GM18870 (cell line): ENCODE measurements at regions not wholly inside any gene's neighbourhood (a gene's known extent, or its start where the extent isn't known, plus 50 kb on each side); places are given as distances from the start of the nearest gene placed in this dataset.
"Not testable (repeated sequence)": the region's sequence is repeated elsewhere in the genome, so short reads cannot be mapped to it uniquely, and the experiment has no call there.

ENCODE experiments used
- ATAC-seq: cut with Tn5 transposase; IDR thresholded peaks from one replicate; pipeline ENCODE4 v1.9.1; 2021; ENCODE audit warnings: moderate library complexity; ENCODE audit not compliant: unreplicated experiment

DNA sequence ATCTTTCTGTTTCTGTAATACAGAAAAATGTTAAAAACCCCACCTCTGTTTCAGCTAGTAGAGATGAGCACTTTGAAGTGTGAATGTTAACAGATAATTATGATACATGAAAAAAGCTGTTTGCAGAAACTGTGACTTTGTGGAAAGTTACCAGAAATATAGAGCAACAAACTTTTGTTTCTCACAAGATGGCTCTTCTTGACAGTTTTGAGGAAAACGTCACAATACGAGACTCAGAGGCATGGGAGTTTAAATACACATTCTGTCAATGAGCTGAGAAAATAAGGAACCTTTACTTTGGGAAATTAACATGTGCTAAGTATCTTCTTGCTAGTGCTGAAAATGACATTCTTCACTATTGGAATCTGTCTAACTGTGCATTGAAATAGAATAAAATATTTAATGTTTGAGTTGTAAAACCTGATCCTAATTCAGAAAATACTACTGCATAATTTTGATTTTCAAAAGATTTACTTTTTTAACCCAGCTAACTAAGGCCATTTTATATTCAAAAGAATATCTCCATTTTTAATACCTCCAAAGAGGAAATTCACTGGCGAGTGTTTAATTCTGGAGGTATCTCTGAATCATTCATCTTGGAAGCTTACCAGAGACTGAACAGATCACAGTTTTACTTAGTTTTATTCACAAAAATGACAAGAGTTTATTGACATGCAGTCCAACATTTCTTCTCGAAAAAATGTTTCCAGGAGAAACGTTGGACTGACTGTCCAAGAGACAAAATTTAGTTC lies 308.9 kb upstream of the LRFN5 start:
- no peak for ATAC-seq

DNA sequence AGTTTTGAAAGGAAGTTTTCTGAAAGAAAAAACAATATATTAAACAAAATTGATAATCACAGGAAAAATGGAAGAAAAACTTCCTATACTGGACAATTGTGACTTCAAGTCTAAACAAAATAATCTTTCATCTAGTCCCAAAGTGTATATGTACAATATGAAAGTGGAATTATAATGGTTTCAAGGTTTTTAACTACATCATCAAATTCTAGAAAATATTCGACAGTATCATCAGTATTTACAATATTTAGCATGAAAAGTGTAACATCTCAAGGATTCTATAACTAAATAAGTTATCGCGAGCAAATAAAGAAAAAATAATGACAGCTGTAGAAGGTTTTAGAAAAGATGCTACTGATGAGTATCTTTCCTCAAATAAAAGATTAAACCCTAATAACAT lies 310.9 kb upstream of the LRFN5 start:
- no peak for ATAC-seq

GRCh38 chr14:41289025-41289424 lies 317.7 kb upstream of the LRFN5 start:
- ATAC-seq: no peak

DNA sequence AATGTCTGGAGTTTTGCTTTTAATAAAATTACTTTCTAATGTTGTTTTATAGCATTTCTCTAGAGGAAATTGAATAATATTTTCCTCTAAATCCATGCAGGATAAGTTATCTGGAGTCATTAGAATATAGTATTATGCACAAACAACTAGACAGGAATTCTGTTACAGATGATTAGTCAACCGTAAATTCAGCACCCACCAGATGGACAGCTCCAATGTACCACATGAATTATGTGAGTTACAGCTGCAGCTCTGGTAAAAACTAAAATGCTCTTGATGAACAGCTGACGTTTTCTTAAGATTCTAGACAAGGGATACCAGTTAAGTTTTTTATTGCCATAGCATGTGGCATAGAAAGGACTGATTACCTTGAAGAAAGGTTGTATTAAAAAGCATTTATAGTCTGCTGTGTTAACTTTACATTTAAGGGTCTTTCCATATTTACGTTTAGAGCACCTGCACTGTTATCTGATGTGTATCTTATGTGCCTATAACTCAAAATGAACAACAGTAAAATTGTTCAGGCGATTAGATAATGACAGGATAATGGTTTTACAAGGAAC lies 321.4 kb upstream of the LRFN5 start:
- no peak for ATAC-seq

DNA sequence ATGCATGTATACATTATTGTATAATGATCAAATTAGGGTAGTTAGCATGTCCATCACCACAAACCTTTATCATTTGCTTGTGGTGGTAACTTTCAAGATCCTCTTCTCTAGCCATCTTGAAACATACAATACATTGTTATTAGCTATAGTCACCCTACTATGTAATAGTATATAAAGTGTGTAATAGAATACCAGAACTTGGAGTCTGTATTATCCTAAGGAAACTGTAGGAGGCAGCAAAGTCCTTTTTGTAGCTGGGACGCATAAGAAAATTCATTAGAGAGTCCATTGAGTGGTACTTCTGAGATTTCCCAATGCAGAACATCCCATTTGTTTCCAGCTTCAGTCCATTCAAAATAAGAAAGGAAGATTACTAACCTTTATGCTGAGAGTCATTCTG lies 325.9 kb upstream of the LRFN5 start:
- no peak for ATAC-seq

GRCh38 chr14:41277450-41277849 lies 329.2 kb upstream of the LRFN5 start:
- no peak for ATAC-seq

GRCh38 chr14:41257476-41257875 lies 349.2 kb upstream of the LRFN5 start:
- no peak for ATAC-seq

GRCh38 chr14:41235466-41235865 lies 371.2 kb upstream of the LRFN5 start:
- no peak for ATAC-seq

DNA sequence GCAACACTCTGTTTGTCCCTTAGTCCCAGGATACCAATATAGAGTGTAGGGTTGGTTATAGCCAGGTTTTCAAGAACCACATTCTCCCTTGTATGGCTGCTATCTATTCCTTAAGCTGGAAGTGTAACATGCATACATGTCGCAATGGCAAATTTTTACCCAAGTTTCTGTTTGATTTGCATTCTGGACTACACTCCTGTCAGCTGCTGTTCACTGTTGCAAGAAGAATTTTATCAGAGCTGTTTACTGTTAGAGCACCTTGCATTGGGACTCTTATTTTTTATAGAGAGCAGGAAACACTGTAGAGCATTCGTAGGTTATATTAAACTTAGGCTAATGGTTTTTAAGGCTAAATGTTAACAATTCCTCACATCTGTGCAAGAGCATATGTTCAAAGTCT lies 376.0 kb upstream of the LRFN5 start:
- ATAC-seq: no peak

- no peak for ATAC-seq
Observed at GRCh38 chr14:41229824-41230223, 376.9 kb upstream of the LRFN5 start.

- no peak for ATAC-seq
Observed at GRCh38 chr14:41225433-41225832, 381.2 kb upstream of the LRFN5 start.

DNA sequence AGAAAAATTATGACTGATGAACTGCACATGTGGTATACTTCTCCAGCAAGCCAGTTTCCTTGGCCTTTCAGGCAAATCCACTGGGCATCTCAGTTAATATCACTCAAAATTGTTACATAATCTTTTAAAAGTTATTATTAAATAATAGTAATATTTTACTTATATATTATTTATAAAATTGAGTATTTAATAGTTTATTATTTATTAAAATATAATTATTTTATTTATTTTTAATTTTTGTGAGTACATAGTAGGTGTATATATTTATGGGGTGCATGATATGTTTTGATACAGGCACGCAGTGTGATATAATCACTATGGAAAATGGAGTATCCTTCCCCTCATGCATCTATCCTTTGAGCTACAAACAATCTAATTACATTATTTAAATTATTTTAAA lies 384.1 kb upstream of the LRFN5 start:
- ATAC-seq: no peak

DNA sequence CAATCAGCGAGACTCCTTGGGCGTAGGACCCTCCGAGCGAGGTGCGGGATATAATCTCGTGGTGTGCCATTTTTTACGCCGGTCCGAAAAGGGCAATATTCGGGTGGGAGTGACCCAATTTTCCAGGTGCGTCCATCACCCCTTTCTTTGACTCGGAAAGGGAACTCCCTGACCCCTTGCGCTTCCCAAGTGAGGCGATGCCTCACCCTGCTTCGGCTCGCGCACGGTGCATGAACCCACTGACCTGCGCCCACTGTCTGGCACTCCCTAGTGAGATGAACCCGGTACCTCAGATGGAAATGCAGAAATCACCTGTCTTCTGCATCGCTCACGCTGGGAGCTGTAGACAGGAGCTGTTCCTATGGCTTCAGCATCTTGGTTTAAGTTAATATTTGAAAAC lies 391.7 kb upstream of the LRFN5 start:
- ATAC-seq: not testable (repeated sequence)

- ATAC-seq: no peak
Observed at GRCh38 chr14:41201696-41202095, 405.0 kb upstream of the LRFN5 start.

DNA sequence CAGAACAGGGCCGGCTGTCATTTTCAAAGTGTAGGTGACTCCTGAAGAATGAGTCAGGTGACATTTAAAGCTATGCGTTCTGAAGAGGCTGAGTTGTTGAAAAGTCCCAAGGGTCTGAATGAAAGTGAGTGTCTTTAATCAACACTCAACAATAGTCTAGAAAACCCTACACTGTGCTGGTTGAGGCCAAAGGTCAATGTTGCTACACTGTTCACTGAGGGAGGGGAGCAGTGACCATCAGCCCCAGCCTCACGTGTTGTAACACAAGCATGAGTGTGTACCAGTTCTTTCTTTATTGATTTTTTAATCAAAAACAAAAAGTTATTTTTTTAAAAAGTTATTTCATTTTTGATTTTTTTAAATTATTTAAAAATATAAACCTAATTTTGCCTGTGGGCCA lies 418.8 kb upstream of the LRFN5 start:
- no peak for ATAC-seq

DNA sequence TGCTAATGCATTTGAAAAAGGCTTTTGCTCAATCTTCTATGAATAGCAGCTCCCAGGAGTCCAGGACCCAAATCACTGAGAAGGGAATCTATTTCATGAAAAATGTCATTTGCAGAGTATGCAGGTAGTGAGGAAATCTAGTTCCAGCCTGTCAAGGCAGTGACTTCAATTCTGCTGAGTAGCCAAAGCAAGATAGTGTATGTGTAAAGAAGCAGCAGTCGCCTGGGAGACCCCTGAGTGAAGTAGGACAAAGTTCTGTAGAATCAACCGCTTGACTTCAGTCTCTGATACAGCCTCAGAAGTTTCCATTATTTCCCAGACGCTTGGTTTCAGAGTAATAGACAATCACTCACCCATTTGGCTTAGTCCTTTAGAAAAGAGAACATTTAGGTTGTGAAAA lies 435.6 kb upstream of the LRFN5 start:
- no peak for ATAC-seq

DNA sequence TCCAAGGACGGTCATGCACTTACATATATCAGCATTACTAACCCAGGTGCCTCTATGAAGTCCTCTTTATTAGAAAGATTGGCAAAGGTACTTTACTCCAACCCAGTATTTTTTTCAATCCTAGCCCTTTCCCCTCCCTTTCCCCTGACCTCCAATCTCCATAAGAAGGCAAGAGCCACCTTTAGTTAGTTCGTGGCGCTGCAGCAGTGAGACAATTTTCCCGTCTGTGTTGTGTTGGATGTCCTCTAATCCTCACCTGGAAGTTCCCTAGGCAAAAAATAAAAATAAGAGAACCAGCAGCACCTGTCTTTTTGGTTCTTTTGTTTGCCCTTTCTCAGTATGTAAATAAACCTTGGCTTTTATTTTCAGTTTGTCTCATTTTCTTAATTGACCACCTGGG lies 439.6 kb upstream of the LRFN5 start:
- ATAC-seq: no peak

GRCh38 chr14:41154143-41154807 lies 452.4 kb upstream of the LRFN5 start:
- no peak for ATAC-seq

DNA sequence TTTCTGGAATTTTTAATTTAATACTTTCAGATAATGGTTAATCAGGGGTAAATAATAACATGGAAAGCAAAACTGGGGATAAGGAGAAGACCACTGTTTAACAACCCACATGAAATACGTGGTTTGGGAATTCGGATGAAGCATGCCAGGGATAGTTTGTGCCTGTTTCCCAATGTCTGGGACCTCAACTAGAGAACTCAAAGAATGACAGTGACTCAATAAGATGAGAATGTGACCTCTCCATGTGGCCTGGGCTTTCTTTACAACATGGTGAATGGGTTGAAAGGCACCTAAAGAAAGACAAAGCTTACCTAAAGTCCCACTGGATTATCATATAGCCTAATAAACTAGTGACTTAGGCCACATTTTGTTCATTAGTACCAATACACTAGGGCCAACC lies 460.3 kb upstream of the LRFN5 start:
- ATAC-seq: no peak

DNA sequence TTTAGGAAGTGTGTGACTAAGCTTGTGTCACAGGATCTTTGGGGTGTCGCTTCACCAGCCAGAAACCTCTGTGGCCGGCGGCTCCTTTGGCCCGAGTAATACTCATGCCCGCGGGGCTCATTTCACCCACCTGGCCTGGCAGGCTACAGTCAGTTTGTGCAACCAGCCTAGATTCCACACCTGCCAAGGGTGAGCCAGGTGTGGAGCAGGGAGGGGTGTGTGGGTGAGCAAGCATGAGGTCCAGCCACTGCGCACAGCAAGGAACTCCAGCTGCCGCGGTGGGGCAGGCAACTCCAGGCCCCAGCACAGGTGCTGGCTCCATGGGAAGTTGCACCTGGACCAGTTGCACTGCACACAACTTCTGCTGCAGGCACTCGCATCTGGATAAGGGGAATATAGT lies 462.3 kb upstream of the LRFN5 start:
- ATAC-seq: no peak

DNA sequence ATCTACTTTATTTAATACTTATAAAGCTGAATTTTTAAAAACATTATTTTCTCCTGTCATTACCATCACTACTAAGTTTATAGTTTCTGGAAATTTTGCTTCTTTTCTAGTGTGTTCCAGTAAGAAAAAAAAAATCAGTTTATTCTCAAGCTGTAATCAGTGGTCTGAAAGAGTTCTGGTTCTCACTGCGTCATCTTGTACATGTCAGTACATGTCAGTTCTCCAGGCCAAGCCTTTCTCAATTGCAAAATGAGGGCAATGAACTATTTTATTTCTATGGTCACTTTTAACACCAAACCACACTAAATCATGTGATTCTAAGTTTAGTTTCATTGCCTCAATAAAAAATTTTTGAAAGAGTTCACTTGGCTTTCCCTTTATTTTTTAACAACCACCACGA lies 468.9 kb upstream of the LRFN5 start:
- no peak for ATAC-seq

- ATAC-seq: no peak
Observed at GRCh38 chr14:41130274-41130673, 476.4 kb upstream of the LRFN5 start.
